ENCODE measurements at regions not wholly inside any gene's neighbourhood (a gene's known extent, or its start where the extent isn't known, plus 50 kb on each side); places are given as distances from the start of the nearest gene placed in this dataset.

DNA sequence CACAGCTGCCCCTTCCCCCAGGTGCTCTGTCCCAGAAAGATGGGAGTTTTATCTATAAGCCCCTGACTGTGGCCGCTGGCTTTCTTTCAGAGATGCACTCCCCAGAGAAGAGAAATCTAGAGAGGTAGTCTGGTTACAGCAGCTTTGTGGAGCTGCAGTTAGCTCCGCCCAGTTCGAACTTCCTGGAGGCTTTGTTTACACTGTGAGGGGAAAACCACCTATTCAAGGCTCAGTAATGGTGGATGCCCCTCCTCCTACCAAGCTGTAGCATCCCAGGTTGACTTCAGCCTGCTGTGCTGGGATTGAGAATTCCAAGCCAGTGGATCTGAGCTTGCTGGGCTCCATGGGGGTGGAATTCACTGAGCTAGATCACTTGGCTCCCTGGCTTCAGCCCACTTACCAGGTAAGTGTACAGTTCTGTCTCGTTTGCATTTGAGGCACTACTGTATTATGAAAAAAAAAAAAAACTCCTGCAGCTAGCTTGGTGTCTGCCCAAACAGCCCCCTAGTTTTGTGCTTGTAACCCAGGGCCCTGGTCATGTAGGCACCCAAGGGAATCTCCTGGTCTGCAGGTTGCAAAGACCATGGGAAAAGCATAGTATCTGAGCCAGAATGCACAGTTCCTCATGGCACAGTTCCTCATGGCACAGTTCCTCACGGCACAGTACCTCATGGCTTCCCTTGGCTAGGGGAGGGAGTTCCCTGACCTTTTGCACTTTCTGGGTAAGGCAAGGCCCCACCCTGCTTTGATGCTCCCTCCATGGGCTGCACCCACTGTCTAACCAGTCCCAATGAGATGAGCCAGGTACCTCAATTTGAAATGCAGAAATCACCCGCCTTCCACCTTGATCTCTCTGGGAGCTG, 275.0 kb downstream of the CENPW start:
- Histone ChIP-seq H3K36me3 (no peaks in the 10 kb centered on the region), H3K27me3 (no peaks in the 10 kb centered on the region), H3K9me3 (no peaks in the 10 kb centered on the region), H3K4me1 (ENCODE audit: control insufficient read depth in 1 of 2, insufficient read depth in 1 of 2, low read depth in 1 of 2, low read length in 1 of 2) (no peaks in the 10 kb centered on the region), H3K27ac (no peak overlapping the region), H3K4me3 (ENCODE audit: low read depth in 1 of 2, low read length in 1 of 2) (no peak overlapping the region)
- no peak for TF ChIP-seq CTCF (IDR thresholded peaks at IDR 0.05)

- no peak overlapping the region for H3K27ac ChIP-seq
- no peaks in the 10 kb centered on the region for H3K36me3 ChIP-seq
- no peak overlapping the region for H3K4me3 ChIP-seq (ENCODE audit: low read depth in 1 of 2, low read length in 1 of 2)
- no peaks in the 10 kb centered on the region for H3K9me3 ChIP-seq
- no peaks in the 10 kb centered on the region for H3K27me3 ChIP-seq
- no peak for TF ChIP-seq CTCF (IDR thresholded peaks at IDR 0.05)
- no peaks in the 10 kb centered on the region for H3K4me1 ChIP-seq (ENCODE audit: control insufficient read depth in 1 of 2, insufficient read depth in 1 of 2, low read depth in 1 of 2, low read length in 1 of 2)
These were observed 277.0 kb downstream of the CENPW start for GRCh38 chr6:126616866-126617265.

DNA sequence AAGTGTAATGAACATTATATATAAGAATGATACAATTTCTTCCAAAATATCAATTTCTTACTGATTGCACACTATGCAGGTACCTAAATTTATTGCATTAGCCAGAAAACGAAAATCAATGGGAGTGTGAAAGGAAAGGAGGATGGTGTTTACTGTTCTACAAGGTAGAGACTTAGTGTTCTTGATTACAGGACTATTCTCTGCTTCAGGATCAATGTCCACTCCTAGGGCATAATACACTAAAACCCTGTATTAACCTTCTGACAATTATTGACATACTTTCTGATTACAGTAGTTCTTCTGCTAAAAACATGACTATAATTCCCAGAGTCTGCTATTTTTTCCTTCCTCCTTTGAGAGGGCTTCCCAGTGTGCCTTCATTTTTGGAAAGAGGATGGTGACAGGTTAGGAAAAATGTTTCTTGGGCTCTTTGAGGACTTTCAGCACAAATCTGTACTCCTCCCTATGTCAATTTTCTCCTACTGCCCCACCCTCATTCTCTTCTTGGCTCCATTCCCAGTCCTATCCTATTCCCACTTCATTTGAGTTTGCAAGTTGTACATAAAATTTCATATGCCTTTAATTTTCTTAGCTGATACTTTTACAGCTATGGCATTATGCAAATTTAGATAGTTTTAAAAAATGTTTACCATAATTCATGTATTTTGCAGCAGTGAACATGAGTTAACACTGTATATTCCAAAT, 278.9 kb downstream of the CENPW start:
- TF ChIP-seq CTCF (IDR thresholded peaks at IDR 0.05), result no peak
- H3K4me3 ChIP-seq (ENCODE audit: low read depth in 1 of 2, low read length in 1 of 2), result no peak overlapping the region
- no peaks in the 10 kb centered on the region for H3K9me3 ChIP-seq
- no peaks in the 10 kb centered on the region for H3K36me3 ChIP-seq
- no peaks in the 10 kb centered on the region for H3K4me1 ChIP-seq (ENCODE audit: control insufficient read depth in 1 of 2, insufficient read depth in 1 of 2, low read depth in 1 of 2, low read length in 1 of 2)
- H3K27ac ChIP-seq, result no peak overlapping the region
- no peaks in the 10 kb centered on the region for H3K27me3 ChIP-seq

DNA sequence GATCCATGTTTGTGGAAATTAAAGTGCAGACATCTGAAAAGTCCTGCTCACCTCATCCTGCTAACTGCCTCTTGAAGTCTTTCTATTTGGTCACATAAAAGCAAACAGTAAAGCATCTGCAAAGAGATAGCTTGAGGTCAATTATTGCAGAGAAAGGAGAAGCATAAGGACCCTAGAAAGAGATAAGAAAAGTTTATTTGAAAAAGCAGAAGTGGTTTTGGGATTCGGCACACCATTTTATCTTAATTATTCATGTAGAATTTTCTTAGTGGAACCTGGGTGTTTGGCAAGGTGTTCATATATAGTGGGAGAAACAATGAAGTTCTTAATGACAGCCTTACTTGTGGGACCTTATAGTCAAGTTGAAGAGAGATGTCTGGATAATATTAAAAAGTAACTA, 280.8 kb downstream of the CENPW start:
- Histone ChIP-seq H3K27me3 (no peaks in the 10 kb centered on the region), H3K27ac (no peak overlapping the region), H3K4me3 (ENCODE audit: low read depth in 1 of 2, low read length in 1 of 2) (no peak overlapping the region), H3K9me3 (no peaks in the 10 kb centered on the region), H3K36me3 (no peaks in the 10 kb centered on the region), H3K4me1 (ENCODE audit: control insufficient read depth in 1 of 2, insufficient read depth in 1 of 2, low read depth in 1 of 2, low read length in 1 of 2) (no peaks in the 10 kb centered on the region)
- TF ChIP-seq CTCF (IDR thresholded peaks at IDR 0.05), result no peak

GRCh38 chr6:126625019-126625418, 285.1 kb downstream of the CENPW start:
- H3K27ac ChIP-seq, result no peak overlapping the region
- no peak overlapping the region for H3K4me3 ChIP-seq (ENCODE audit: low read depth in 1 of 2, low read length in 1 of 2)
- H3K27me3 ChIP-seq, result no peaks in the 10 kb centered on the region
- no peaks in the 10 kb centered on the region for H3K36me3 ChIP-seq
- H3K4me1 ChIP-seq (ENCODE audit: control insufficient read depth in 1 of 2, insufficient read depth in 1 of 2, low read depth in 1 of 2, low read length in 1 of 2), result no peaks in the 10 kb centered on the region
- H3K9me3 ChIP-seq, result no peaks in the 10 kb centered on the region
- no peak for TF ChIP-seq CTCF (IDR thresholded peaks at IDR 0.05)

All from neutrophil (primary cell).